HG03108 (cell line): ENCODE measurements at regions not wholly inside any gene's neighbourhood (a gene's known extent, or its start where the extent isn't known, plus 50 kb on each side); places are given as distances from the start of the nearest gene placed in this dataset.

Source experiments
- ATAC-seq: cut with Tn5 transposase; IDR thresholded peaks from one replicate; pipeline ENCODE4 v1.9.1; 2021; ENCODE audit warnings: moderate library complexity; ENCODE audit not compliant: unreplicated experiment

DNA sequence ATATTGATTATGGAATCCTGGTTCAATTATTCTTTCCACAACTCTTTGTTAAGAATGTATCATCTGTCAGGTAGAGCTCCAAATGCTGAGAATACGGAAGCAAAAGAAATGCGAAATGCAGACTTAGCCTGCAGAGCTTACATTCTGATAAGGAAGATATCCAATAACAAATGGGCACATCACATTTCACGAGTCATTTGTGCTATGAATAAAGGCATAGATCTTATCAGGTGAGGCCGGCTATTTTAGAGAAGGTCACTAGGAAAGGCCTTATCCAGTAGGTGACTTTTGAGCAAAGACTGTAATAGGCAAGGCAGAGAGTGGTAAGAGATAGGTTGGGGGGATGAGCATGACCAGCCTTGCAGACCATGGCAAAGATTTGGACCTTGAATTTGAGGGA is 174.3 kb upstream of the SERPINE2 start:
- no peak for ATAC-seq

DNA sequence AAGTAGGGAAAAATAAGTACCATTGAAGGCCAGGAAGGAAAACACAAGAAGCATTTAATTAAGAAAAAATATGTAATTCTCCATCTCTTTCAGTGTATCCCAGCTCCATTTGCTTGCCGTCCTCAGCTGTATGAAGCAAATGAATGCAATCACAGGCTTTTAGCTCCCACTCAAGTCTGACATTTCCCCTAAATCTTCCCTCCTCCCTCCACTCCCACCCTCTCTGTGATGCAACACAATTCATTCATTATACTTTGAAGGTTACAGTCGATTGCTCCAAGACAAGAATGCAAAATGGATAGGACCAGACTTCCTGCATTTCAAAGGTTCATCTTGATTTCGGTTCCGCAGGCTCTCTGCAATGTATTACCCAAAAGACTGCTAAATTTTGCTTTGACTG is 172.7 kb upstream of the SERPINE2 start:
- no peak for ATAC-seq

DNA sequence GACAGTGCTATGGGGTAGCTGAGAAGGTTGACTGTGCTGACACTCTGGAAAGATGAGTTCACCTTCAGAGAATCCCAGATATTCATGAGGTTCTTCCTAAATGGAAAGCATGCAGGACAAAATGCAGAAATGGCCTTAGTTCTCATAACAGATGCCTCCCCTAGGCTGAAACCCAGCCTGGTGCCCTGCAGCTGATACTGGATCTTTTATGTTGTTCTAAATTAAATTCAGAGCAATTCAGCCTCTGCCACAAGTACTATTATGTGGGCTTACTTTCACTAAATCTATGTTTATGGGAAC is 172.0 kb upstream of the SERPINE2 start:
- no peak for ATAC-seq

DNA sequence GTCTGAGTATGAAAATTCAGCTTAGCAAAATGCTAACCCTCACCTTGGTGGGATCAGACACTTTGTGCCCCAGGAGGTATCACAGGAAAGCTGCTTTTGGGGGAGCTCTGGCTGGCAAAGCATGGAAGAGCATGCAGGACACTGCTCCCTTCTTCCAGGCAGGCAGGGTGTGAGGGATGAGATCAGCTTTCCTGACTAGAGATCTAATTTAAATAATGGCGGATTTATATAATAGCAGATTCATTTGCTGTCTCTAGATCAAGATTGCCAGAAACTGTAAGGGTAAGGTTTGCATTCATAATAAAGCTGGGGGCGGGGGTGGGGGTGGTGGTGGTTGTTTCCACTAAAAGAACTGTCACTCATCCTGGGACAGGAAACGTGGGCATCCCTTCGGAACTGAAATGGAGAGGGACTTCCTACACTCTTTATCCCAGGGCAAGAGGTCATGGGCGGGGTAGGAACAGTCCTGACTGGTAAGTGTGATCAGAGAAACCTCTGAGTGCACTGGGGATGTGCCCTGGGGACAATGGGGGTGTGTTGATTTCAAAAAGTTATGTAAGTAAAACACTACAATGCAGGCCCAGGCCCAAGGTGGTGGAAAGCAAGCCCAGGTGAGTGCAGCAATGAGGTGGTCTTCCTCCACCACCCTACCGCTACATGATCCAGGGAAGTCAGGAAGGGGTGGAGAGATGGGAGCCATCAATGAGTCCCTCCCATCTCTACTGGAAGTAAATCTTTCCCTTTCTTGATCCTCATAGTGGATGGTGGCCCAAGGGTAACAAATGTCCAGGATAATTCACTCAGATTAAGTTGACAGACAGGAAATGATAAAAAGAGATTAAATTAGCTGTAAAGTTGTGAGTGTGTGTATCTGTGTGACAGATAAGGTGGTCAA is 171.4 kb upstream of the SERPINE2 start:
- ATAC-seq: no peak

DNA sequence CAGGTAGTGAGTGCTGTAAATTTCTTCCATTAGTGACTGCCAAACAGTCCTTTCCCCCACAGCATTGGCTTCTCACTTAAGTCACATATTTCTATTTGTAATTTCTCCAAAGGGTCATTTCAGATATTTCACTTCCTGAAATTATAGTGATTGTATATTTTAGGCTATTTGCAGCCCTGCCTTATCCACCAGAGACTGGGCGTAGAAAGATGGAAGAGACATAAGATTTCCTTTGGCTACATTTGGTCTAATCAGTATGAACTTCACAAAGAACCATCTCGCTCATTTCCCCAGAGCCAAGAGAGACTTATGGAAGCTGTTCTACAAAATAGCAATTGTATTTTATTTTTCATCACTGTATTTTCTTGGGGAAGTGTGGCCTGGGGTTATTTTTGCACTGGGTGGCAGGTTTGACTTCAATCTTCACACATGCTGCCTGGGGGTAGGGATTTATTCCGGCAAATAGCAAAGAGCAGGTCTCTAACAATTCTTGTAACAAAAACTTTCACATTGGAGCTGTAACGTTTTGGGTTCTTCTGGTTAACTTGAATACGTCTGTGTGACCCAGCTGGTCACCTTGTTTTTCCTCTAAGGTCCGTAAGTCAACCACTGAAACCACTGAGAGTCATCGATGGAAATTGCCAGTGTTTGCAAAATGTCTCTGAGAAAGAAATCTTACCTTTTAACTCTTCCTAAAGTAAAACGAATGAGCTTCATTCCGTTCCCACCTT is 170.6 kb upstream of the SERPINE2 start:
- ATAC-seq: no peak

DNA sequence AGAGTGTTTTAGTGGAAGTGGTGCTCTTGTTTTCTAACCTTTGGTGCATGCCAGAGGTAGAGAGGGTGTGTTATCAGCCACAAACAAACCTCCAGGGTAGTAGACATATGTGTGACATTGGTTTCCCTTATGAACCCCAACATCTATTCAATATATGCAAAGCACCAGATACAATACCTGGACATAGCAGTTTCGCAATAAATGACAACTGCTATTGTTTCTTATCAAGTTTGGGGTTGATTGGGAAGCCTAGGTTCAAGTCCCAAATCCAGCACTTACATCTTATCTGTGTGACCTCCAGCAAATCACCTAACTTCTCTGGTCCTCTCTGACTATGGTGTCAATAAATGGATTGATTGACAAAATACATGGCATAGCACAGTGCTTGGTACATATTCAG is 169.4 kb upstream of the SERPINE2 start:
- ATAC-seq: no peak

DNA sequence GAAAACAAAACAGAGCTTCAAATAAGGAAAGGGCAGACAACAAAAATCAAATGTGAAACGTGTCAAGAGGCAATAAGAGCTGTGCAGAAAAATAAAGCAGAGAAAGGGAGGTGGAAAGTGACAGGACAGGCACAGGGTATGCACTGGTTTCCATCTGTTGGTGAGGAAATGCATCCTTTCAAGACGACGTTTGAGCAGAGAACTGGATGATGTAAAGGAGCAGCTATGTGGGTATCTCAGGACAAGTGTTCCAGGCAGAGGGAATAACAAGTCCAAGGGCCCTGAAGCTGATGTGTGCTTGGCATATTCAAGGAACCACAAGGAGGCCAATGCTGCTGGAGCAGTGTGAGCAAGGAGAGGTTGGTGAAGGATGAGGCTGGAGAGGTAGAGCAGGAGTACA is 168.9 kb upstream of the SERPINE2 start:
- no peak for ATAC-seq

DNA sequence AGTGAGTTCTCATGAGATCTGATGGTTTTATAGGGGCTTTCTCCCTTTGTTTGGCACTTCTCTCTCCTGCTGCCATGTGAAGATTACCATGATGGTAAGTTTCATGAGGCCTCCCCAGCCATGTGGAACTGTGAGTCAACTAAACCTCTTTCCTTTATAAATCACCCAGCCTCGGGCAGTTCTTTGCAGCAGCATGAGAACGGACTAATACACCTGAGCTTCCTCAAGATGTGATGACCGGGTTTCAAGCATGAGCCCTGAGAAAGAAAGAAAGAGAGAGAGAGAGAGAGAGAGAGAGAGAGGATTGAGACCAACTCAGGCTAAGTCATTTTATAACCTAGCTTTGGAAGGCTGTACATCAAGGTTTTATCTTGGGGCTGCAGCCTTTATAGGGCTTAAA is 167.7 kb upstream of the SERPINE2 start:
- no peak for ATAC-seq

DNA sequence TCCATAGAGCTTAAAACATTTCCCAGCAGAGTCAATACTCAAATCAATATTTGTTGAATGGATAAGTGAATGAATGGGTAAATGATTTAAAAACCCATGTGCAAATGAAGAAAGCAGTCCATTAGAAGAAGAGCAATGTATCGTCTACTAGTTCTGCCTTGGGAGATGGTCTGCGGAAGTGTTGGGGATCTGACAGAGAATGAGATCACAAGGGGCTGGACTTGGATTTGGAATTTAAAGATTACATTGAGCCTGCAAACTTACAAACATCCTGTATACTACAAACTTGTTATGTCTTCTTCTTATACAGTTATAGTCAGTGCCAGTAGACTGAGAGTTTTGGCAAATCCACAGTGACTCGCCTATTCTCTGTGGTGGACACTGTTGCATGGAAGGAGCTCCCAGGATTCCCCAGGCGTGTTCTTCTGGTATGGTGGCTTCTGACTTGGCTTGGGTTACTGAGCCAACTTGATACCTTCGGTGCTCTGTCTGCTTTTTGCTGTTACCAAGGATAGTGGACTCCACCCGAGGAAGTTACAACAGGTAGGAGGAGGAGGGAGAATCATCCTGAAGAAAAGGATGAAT is 163.3 kb upstream of the SERPINE2 start:
- no peak for ATAC-seq

DNA sequence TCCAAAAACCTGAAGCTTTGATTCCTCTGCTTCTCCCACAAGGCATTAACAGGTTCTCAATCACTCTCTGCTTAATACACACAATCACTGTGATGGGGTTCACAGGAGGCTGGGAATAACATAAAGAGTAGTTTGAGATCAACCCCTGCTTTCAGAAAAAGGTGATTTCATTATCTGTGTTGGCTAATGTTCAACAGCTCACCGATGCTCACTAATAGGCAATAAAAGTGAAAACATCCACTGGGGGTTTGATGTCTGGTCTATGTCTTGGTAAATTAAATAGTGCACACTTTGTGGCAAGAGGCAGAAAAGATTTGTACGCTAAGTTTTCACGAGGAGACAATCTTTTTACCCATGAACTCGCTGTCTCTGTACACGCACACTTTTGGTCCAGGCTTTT is 159.3 kb upstream of the SERPINE2 start:
- ATAC-seq: no peak

DNA sequence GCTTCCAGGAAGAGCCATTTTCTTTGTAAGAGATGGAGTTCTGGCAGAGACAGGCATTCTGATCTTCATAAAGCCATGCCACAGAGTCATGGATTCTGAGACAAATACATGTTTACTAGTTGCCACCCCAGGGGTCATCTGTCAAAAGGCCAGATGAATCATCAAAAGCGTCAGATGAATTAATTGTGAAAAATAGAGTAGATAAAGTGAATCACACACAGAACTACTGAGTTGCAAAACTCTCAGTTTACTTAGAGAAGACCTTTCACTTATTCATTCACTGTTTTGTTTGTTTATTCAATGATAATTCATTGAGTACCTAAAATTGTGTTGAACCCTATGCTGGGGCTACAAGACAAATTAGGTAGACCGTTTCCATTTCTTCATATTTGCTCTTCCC is 157.7 kb upstream of the SERPINE2 start:
- ATAC-seq: no peak

DNA sequence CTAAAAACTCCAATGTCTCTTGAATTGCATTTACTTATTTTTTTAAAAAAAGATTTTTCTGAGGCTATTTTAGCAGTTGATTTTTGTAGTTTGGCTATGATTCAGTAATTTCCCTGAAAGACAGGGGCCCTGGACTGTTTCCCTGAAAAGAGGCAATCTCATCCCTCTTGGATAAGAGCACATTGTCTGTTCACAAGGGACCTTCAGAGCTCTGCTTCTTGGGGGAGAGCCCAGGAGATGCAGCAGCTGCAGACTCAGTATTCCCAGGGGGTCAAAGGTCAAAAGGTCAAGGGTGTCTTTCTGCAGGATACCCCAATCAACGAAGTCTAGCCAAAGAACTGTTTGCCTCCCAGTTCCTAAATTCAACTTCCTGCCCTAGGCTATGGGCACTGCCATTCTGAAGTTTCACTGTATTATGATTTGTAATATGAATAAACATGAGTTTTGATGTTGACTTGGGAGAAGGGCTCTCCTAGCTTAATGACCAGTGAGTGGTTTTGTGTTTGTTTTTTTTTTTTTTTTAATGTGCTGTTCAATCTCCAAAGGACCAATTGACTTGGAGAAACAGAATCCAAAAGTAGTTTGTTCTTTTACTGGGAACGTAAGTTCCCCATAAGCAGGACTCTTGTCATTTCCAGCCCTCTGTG is 157.0 kb upstream of the SERPINE2 start:
- ATAC-seq: no peak

DNA sequence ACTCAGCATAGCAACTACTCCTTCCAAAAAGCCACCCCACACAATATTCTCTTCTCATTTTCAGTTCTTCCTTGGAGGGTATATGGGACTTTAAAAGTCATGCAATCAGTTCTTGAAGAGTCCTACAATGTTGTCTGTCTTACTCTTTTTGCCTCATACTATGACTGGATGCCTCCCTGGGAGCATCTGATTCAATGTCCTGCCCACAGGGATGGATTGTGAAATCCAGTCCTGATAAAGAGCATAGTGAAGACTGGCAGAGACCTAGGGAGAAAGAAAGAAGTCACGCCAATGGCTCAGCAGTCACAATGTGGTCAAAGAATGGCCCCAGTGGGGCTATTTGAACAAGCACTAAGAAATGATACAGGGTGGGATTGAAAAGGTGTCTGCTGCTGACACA is 155.1 kb upstream of the SERPINE2 start:
- no peak for ATAC-seq

DNA sequence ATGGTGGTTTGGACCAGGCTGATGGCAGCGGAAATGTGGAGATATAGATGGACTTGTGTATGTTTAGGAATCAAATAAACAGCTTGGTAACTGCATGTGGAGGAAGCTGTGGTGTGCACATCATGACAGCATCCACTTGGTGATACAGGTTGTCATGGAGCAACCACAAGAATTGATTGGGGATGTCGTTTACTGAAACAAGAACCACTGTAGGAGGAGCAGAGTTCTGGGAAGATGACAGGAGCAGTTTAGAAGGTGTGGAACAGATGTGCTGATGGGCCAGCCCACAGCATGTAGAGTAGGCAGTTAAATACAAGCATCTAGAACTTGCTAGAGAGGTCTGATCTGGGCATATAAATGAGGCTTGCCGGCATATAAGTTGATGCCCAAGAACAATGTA is 152.4 kb upstream of the SERPINE2 start:
- ATAC-seq: no peak

DNA sequence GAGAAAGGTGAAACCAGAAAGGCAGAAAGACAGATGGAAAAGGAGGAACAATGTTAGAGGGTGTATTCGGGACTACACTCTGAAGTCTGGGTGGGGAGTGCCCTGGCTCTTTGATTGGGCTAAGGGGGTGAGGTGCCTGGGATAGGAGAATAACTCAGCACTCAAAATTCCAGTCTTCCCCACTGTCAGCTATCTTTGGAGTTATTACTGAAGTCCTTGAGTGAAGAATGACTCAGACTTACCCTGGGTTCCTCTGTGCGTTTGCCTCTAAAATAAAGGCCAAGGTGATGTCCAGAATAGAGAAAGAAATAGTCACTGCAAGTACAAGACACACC is 151.8 kb upstream of the SERPINE2 start:
- ATAC-seq: no peak

DNA sequence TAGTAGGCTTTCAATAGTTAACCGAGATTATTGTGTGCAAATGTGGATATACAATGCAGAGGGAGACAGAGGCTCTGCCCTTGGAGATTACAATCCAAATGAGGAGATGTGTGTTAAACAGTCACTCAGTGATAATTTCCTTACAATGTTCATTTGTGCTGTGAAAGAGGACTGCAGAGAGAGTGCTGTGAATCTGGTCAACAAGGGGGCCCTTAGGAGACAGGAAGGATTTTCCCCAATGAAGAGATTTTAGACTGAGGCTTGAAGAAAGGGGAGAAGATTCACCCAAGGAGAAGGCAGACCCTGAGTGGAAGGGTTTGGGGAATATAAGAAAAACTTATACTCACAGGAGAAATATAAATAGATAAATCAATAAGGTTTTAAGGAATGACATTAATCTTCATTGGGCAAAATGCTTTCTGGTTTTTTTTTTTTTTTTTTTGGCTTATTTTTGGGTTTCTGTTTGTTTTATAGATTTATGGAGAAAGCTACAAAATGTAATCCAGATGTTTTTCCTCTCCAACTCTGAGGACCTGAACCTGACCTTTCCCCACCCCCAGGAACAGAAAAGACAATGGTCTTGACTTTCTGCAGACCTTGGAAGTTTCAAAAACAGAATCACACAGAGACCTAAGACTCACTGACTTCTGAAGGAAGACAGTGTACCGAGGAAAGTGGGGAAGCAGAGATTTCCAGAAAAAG is 151.3 kb upstream of the SERPINE2 start:
- no peak for ATAC-seq

DNA sequence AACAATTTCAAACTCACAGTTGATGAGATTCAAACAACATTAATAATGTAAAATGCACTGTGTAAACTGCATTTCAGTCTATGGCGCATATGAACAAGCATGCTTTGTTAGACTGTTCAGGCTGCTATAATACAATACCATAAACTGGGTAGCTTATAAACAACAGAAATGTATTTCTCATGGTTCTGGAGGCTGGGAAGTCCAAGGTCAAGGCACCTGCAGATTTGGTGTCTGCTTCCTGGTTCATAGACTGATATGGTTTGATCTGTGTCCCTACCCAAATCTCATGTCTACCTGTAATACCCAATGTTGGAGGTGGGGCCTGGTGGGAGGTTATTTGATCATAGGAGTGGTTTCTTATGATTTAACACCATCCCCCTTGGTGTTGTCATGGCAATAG is 148.1 kb upstream of the SERPINE2 start:
- ATAC-seq: no peak

DNA sequence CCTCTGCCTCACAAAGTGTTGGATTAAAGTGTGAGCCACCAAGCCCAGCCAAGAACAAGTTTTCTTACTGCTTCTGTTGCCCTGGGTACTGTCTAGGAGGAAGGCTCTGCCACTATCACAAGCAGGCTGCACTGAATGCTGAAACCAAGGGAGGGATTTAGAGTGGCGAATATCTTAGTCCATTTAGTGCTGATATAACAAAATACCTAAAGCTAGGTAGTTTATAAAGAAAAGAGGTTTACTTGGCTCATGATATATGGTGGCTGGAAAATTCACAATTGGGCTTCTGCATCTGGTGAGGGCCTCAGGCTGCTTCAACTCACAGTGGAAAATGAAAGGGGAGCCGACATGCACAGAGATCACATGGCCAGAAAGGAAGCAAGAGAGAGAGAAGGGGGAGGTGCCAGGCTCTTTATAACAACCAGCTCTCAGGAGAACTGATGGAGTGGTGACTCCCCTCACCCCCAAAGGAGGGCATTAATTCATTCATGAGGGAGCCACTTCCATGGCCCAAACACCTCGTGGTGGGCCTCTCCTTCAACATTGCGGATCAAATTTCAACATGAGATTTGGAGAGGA is 146.0 kb upstream of the SERPINE2 start:
- ATAC-seq: no peak

DNA sequence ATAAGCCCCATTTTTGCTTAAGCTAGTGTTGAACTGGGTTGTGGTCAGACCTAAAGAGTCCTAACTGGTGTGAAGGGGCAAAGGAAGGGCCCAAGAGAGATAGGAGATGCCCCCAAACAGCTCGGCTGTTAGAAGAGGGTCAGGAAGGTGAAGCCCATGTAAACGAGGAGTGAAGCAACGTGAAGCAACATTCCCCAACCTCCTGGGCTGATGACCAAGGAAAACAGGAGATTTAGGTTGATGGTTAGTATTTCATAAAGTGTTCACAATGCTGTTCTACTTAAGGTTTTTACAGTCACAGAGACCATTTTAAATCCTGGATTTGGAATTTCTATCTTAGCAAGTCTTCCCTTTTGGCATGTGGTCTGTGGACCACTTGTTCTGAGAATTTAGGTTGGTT is 144.0 kb upstream of the SERPINE2 start:
- ATAC-seq: no peak

DNA sequence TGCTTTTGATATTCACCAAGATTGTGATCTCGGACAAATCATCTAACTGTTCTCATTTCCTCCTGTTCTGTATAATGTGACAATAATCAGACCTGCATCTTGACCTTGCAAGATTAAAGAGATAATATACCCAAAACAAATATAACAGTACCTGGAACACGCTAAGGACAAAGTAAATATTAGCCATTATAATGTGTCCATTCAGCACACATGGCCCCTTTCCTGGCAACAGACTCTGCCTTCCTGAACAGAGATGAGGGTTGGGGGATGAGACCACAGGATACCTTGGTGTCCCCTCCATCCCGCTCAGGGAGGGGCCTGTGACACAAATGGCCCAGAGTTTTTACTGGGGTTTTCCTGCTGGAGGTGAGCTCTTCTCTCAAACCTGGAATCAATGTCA is 143.4 kb upstream of the SERPINE2 start:
- ATAC-seq: no peak
